ENCODE measurements at regions not wholly inside any gene's neighbourhood (a gene's known extent, or its start where the extent isn't known, plus 50 kb on each side); places are given as distances from the start of the nearest gene placed in this dataset.
"Not testable (repeated sequence)": the region's sequence is repeated elsewhere in the genome, so short reads cannot be mapped to it uniquely, and the experiment has no call there.

- H3K9me3 Mint-ChIP-seq, result no peaks in the 10 kb centered on the region
- ATAC-seq, result no peak
- no peaks in the 10 kb centered on the region for H3K27me3 Mint-ChIP-seq
- DNase-seq, result no peak
- H3K27ac Mint-ChIP-seq, result no peak overlapping the region
- H3K36me3 Mint-ChIP-seq (ENCODE audit: low read depth), result no peaks in the 10 kb centered on the region
- no peak overlapping the region for H3K4me3 Mint-ChIP-seq
- H3K4me1 Mint-ChIP-seq, result no peaks in the 10 kb centered on the region
These were observed 210.0 kb downstream of the PLA2G4A start for GRCh38 chr1:187038784-187039183.

- no peaks in the 10 kb centered on the region for H3K4me1 Mint-ChIP-seq
- no peak for DNase-seq
- no peaks in the 10 kb centered on the region for H3K27me3 Mint-ChIP-seq
- H3K36me3 Mint-ChIP-seq (ENCODE audit: low read depth), result no peaks in the 10 kb centered on the region
- H3K27ac Mint-ChIP-seq, result no peak overlapping the region
- ATAC-seq, result no peak
- no peaks in the 10 kb centered on the region for H3K9me3 Mint-ChIP-seq
- no peak overlapping the region for H3K4me3 Mint-ChIP-seq
These were observed 212.4 kb downstream of the PLA2G4A start for GRCh38 chr1:187041104-187041503.

GRCh38 chr1:187042538-187042937, 213.8 kb downstream of the PLA2G4A start:
- no peak overlapping the region for H3K4me3 Mint-ChIP-seq

GRCh38 chr1:187043433-187043832, 214.7 kb downstream of the PLA2G4A start:
- not testable (repeated sequence) for H3K27me3 Mint-ChIP-seq; DNase-seq; ATAC-seq; H3K36me3 Mint-ChIP-seq (ENCODE audit: low read depth); H3K27ac Mint-ChIP-seq; H3K4me1 Mint-ChIP-seq; H3K4me3 Mint-ChIP-seq; H3K9me3 Mint-ChIP-seq

More at GRCh38 chr1:187042538-187042937, 213.8 kb downstream of the PLA2G4A start:
- H3K4me1 Mint-ChIP-seq, result no peaks in the 10 kb centered on the region
- ATAC-seq (no peak), DNase-seq (no peak)
- no peaks in the 10 kb centered on the region for H3K9me3 Mint-ChIP-seq
- no peaks in the 10 kb centered on the region for H3K27me3 Mint-ChIP-seq
- no peak overlapping the region for H3K27ac Mint-ChIP-seq
- no peaks in the 10 kb centered on the region for H3K36me3 Mint-ChIP-seq (ENCODE audit: low read depth)

GRCh38 chr1:187044411-187044810, 215.7 kb downstream of the PLA2G4A start:
- no peak for ATAC-seq
- H3K27ac Mint-ChIP-seq, result no peak overlapping the region
- no peaks in the 10 kb centered on the region for H3K36me3 Mint-ChIP-seq (ENCODE audit: low read depth)
- no peak overlapping the region for H3K4me3 Mint-ChIP-seq
- DNase-seq, result no peak
- no peaks in the 10 kb centered on the region for H3K27me3 Mint-ChIP-seq
- H3K9me3 Mint-ChIP-seq, result no peaks in the 10 kb centered on the region
- no peaks in the 10 kb centered on the region for H3K4me1 Mint-ChIP-seq

GRCh38 chr1:187045371-187045770, 216.6 kb downstream of the PLA2G4A start:
- no peaks in the 10 kb centered on the region for H3K36me3 Mint-ChIP-seq (ENCODE audit: low read depth)
- no peak overlapping the region for H3K27ac Mint-ChIP-seq
- ATAC-seq (no peak), DNase-seq (no peak)
- no peaks in the 10 kb centered on the region for H3K9me3 Mint-ChIP-seq
- peaks cover 1% of the 10 kb centered on the region for H3K27me3 Mint-ChIP-seq
- H3K4me3 Mint-ChIP-seq, result no peak overlapping the region
- no peaks in the 10 kb centered on the region for H3K4me1 Mint-ChIP-seq

- H3K27ac Mint-ChIP-seq, result no peak overlapping the region
- no peak for ATAC-seq
- H3K9me3 Mint-ChIP-seq, result no peaks in the 10 kb centered on the region
- H3K36me3 Mint-ChIP-seq (ENCODE audit: low read depth), result no peaks in the 10 kb centered on the region
- H3K4me3 Mint-ChIP-seq, result no peak overlapping the region
- H3K27me3 Mint-ChIP-seq, result peaks cover 1% of the 10 kb centered on the region
- no peak for DNase-seq
- H3K4me1 Mint-ChIP-seq, result no peaks in the 10 kb centered on the region
These were observed 217.5 kb downstream of the PLA2G4A start for GRCh38 chr1:187046293-187046692.

- Mint-ChIP-seq H3K9me3 (no peaks in the 10 kb centered on the region), H3K4me3 (no peak overlapping the region), H3K27ac (no peak overlapping the region), H3K36me3 (ENCODE audit: low read depth) (no peaks in the 10 kb centered on the region), H3K4me1 (no peaks in the 10 kb centered on the region), H3K27me3 (peaks cover 1% of the 10 kb centered on the region)
- no peak for DNase-seq
- ATAC-seq, result no peak
These were observed 218.5 kb downstream of the PLA2G4A start for GRCh38 chr1:187047298-187047697.

- H3K36me3 Mint-ChIP-seq (ENCODE audit: low read depth), result no peaks in the 10 kb centered on the region
- H3K4me1 Mint-ChIP-seq, result no peaks in the 10 kb centered on the region
- DNase-seq, result peak; percentile 2
- no peak for ATAC-seq
- no peak overlapping the region for H3K27ac Mint-ChIP-seq
- H3K27me3 Mint-ChIP-seq, result peaks cover 3% of the 10 kb centered on the region
- no peaks in the 10 kb centered on the region for H3K9me3 Mint-ChIP-seq
- no peak overlapping the region for H3K4me3 Mint-ChIP-seq
These were observed 223.0 kb downstream of the PLA2G4A start for GRCh38 chr1:187051618-187052232.

- Mint-ChIP-seq H3K36me3 (ENCODE audit: low read depth) (no peaks in the 10 kb centered on the region), H3K4me1 (no peaks in the 10 kb centered on the region), H3K27ac (no peak overlapping the region), H3K27me3 (peaks cover 6% of the 10 kb centered on the region), H3K4me3 (no peak overlapping the region), H3K9me3 (no peaks in the 10 kb centered on the region)
- ATAC-seq (no peak), DNase-seq (no peak)
These were observed 225.1 kb downstream of the PLA2G4A start for GRCh38 chr1:187053876-187054275.

GRCh38 chr1:187054862-187055757, 226.4 kb downstream of the PLA2G4A start:
- peaks cover 5% of the 10 kb centered on the region for H3K27me3 Mint-ChIP-seq
- H3K4me3 Mint-ChIP-seq, result no peak overlapping the region
- no peaks in the 10 kb centered on the region for H3K36me3 Mint-ChIP-seq (ENCODE audit: low read depth)
- no peaks in the 10 kb centered on the region for H3K9me3 Mint-ChIP-seq
- no peaks in the 10 kb centered on the region for H3K4me1 Mint-ChIP-seq
- no peak for ATAC-seq
- DNase-seq, result no peak
- H3K27ac Mint-ChIP-seq, result no peak overlapping the region

GRCh38 chr1:187063271-187063670, 234.5 kb downstream of the PLA2G4A start:
- H3K36me3 Mint-ChIP-seq (ENCODE audit: low read depth), result no peaks in the 10 kb centered on the region
- H3K4me1 Mint-ChIP-seq, result no peaks in the 10 kb centered on the region
- no peak overlapping the region for H3K4me3 Mint-ChIP-seq
- H3K27ac Mint-ChIP-seq, result no peak overlapping the region
- ATAC-seq, result no peak
- no peaks in the 10 kb centered on the region for H3K9me3 Mint-ChIP-seq
- DNase-seq, result no peak
- no peaks in the 10 kb centered on the region for H3K27me3 Mint-ChIP-seq

GRCh38 chr1:187067160-187067559, 238.4 kb downstream of the PLA2G4A start:
- H3K27me3 Mint-ChIP-seq, result no peaks in the 10 kb centered on the region
- no peaks in the 10 kb centered on the region for H3K9me3 Mint-ChIP-seq
- no peaks in the 10 kb centered on the region for H3K4me1 Mint-ChIP-seq
- no peak overlapping the region for H3K4me3 Mint-ChIP-seq
- no peaks in the 10 kb centered on the region for H3K36me3 Mint-ChIP-seq (ENCODE audit: low read depth)
- DNase-seq, result no peak
- no peak overlapping the region for H3K27ac Mint-ChIP-seq
- ATAC-seq, result no peak

GRCh38 chr1:187070076-187070475, 241.3 kb downstream of the PLA2G4A start:
- ATAC-seq (no peak), DNase-seq (no peak)
- Mint-ChIP-seq H3K9me3 (peaks cover 8% of the 10 kb centered on the region), H3K4me1 (peaks cover 3% of the 10 kb centered on the region), H3K4me3 (no peak overlapping the region), H3K27me3 (no peaks in the 10 kb centered on the region), H3K27ac (no peak overlapping the region), H3K36me3 (ENCODE audit: low read depth) (no peaks in the 10 kb centered on the region)

GRCh38 chr1:187072262-187073034, 243.7 kb downstream of the PLA2G4A start:
- H3K4me1 Mint-ChIP-seq; H3K36me3 Mint-ChIP-seq (ENCODE audit: low read depth): not testable (repeated sequence)
- H3K4me3 Mint-ChIP-seq, result peak overlapping the region; percentile 86

More at GRCh38 chr1:187072262-187073034, 243.7 kb downstream of the PLA2G4A start:
- not testable (repeated sequence) for H3K9me3 Mint-ChIP-seq, H3K27me3 Mint-ChIP-seq
- peak; percentile 59 for ATAC-seq
- peak; percentile 5 for DNase-seq
- H3K27ac Mint-ChIP-seq, result peak overlapping the region; percentile 85

Data from activated naive CD8-positive, alpha-beta T cell treated with anti-CD3 and anti-CD28 coated beads, Interleukin-2, amount 50 U/mL, for 24 hours (primary cell).